B cell (primary cell): ENCODE measurements at regions not wholly inside any gene's neighbourhood (a gene's known extent, or its start where the extent isn't known, plus 50 kb on each side); places are given as distances from the start of the nearest gene placed in this dataset.

Source experiments
- ATAC-seq: fragments of 200-7000 bp; cut with Tn5 transposase; one replicate; pipeline ENCODE4 v1.10.0; 2021; ENCODE audit warnings: low read depth, mild to moderate bottlenecking, moderate number of reproducible peaks, moderate library complexity
- CTCF ChIA-PET: fragments of 350-600 bp; sonication (Branson Sonifier 250); formaldehyde crosslinking; loops from one replicate; lab custom pipeline; 2021; ENCODE audit warnings: antibody characterized with exemption, inconsistent platforms; lab: Charles Lee
- POLR2A ChIA-PET: fragments of 350-600 bp; sonication (Branson Sonifier 250); formaldehyde crosslinking; loops from one replicate; lab custom pipeline; 2021; ENCODE audit warnings: antibody characterized with exemption; lab: Charles Lee
- DNase-seq: peaks from one replicate; pipeline ENCODE4 v3.0.0; 2013
- H2AFZ ChIP-seq: 2 replicates; pipeline ENCODE4 v1.6.1; 2012; ENCODE audit warnings: mild to moderate bottlenecking, low read depth, low read length; ENCODE audit not compliant: insufficient read depth, poor library complexity, severe bottlenecking
- H3K27ac ChIP-seq, 2 donors: 1 replicate in 1 of 2; 2 replicates in 1 of 2; pipeline ENCODE4 v1.5.1; 2012 to 2013; ENCODE audit warnings: low read length in 2 of 2, mild to moderate bottlenecking in 2 of 2, moderate library complexity in 1 of 2
- H3K27me3 ChIP-seq, 4 experiments: fragments of 200-600 bp in 1 of 4; sonication (generic) in 1 of 4; replicated peaks in 1 of 4; 1 replicate in 2 of 4; 2 replicates in 2 of 4; pipeline versions ENCODE4 v1.6.1 to v1.7.0; 2013 to 2016; ENCODE audit warnings: low read length in 3 of 4, mild to moderate bottlenecking in 2 of 4, mixed read lengths in 1 of 4, moderate library complexity in 1 of 4; ENCODE audit not compliant: insufficient read depth in 4 of 4, control insufficient read depth in 3 of 4; ENCODE audit errors: control extremely low read depth in 1 of 4
- H3K36me3 ChIP-seq, 2 experiments: replicated peaks in 1 of 2; 1 replicate in 1 of 2; 2 replicates in 1 of 2; pipeline versions ENCODE4 v1.6.1 to v1.7.1; 2013; ENCODE audit warnings: low read length in 1 of 2; ENCODE audit not compliant: insufficient read depth in 2 of 2, control insufficient read depth in 1 of 2; ENCODE audit errors: control extremely low read depth in 1 of 2, extremely low read depth in 1 of 2
- H3K4me1 ChIP-seq, 2 donors: fragments of 200-600 bp in 1 of 2; sonication (generic) in 1 of 2; 1 replicate in 1 of 2; 2 replicates in 1 of 2; pipeline versions ENCODE4 v1.5.1 to v1.6.1; 2013 to 2017; ENCODE audit warnings: low read length in 2 of 2; ENCODE audit not compliant: control insufficient read depth in 2 of 2, insufficient read depth in 2 of 2
- H3K4me2 ChIP-seq: replicated peaks from 2 replicates; pipeline ENCODE3; 2012; ENCODE audit warnings: mild to moderate bottlenecking, low read depth, low read length; ENCODE audit not compliant: poor library complexity, severe bottlenecking
- H3K4me3 ChIP-seq, 5 experiments: fragments of 200-600 bp in 1 of 5; sonication (generic) in 1 of 5; 1 replicate in 3 of 5; 2 replicates in 2 of 5; pipeline versions ENCODE4 v1.5.1 to v1.7.0; 2011 to 2016; ENCODE audit warnings: low read length in 4 of 5, mild to moderate bottlenecking in 4 of 5, low read depth in 2 of 5, control low read depth in 1 of 5, moderate library complexity in 1 of 5; ENCODE audit not compliant: insufficient read depth in 1 of 5; ENCODE audit errors: control extremely low read depth in 1 of 5, extremely low read depth in 1 of 5
- H3K79me2 ChIP-seq: fragments of 200-600 bp; sonication (generic); one replicate; pipeline ENCODE4 v1.6.0; 2016; ENCODE audit warnings: low read length; ENCODE audit not compliant: control insufficient read depth, insufficient read depth
- H3K9ac ChIP-seq: fragments of 200-600 bp; sonication (generic); 2 replicates; pipeline ENCODE4 v1.6.1; 2017; ENCODE audit warnings: mild to moderate bottlenecking, low read length, moderate library complexity
- H3K9me3 ChIP-seq, 3 donors: one replicate each; pipeline versions ENCODE4 v1.6.1 to v1.7.1; 2013; ENCODE audit warnings: low read length in 2 of 3; ENCODE audit not compliant: control insufficient read depth in 2 of 3, insufficient read depth in 1 of 3; ENCODE audit errors: control extremely low read depth in 1 of 3
- H4K20me1 ChIP-seq: 2 replicates; pipeline ENCODE4 v1.6.0; 2012; ENCODE audit warnings: mild to moderate bottlenecking, low read length; ENCODE audit not compliant: insufficient read depth, control insufficient read depth, poor library complexity, severe bottlenecking
- H3K27ac Mint-ChIP-seq: one replicate; pipeline ENCODE4 v1.8.0; 2021; ENCODE audit warnings: mixed read lengths
- H3K27me3 Mint-ChIP-seq: one replicate; pipeline ENCODE4 v1.8.0; 2021; ENCODE audit warnings: mixed read lengths
- H3K4me1 Mint-ChIP-seq: one replicate; pipeline ENCODE4 v1.8.0; 2021; ENCODE audit warnings: mixed read lengths
- H3K4me3 Mint-ChIP-seq: one replicate; pipeline ENCODE4 v1.8.0; 2021; ENCODE audit warnings: mixed read lengths
- H3K9me3 Mint-ChIP-seq: one replicate; pipeline ENCODE4 v1.8.0; 2022; ENCODE audit warnings: mixed read lengths; ENCODE audit not compliant: insufficient read depth
- CTCF ChIP-seq: fragments of 200-600 bp; IDR thresholded peaks from one replicate; pipeline ENCODE4 v1.8.0; 2022; ENCODE audit warnings: antibody characterized with exemption, mild to moderate bottlenecking
- EZH2 ChIP-seq: IDR thresholded peaks from 2 replicates; pipeline ENCODE4 v1.6.1; 2012; ENCODE audit warnings: borderline replicate concordance, low read depth, mild to moderate bottlenecking, moderate library complexity, low read length; ENCODE audit not compliant: insufficient read depth, poor library complexity, severe bottlenecking
- WGBS: methylation state at CpG from one replicate; pipeline ENCODE4 v1.1.5; 2013; ENCODE audit warnings: missing lambda C conversion rate; ENCODE audit not compliant: insufficient coverage; 5-methylcytosine and 5-hydroxymethylcytosine counted together
- intact Hi-C: fragments of 100-400 bp; cut with micrococcal nuclease; formaldehyde crosslinking; loops from one replicate; pipeline ENCODE4 v1.10.0; 2022

- no peak overlapping the region for H3K27ac ChIP-seq
- no peak overlapping the region for H3K9ac ChIP-seq
- no peak for ATAC-seq
- TF ChIP-seq CTCF (no peak), EZH2 (no peak)
- H3K36me3 ChIP-seq, result no peaks in the 10 kb centered on the region
- H3K4me2 ChIP-seq, result no peak overlapping the region
- DNase-seq, result no peak
- Mint-ChIP-seq H3K27me3 (no peaks in the 10 kb centered on the region), H3K4me3 (no peak overlapping the region), H3K4me1 (no peaks in the 10 kb centered on the region), H3K9me3 (peaks cover 4% of the 10 kb centered on the region), H3K27ac (no peak overlapping the region)
- H3K79me2 ChIP-seq, result no peaks in the 10 kb centered on the region
- no peaks in the 10 kb centered on the region for H3K9me3 ChIP-seq
- no peaks in the 10 kb centered on the region for H3K27me3 ChIP-seq
- ChIA-PET POLR2A (no interaction called here), CTCF (no interaction called here)
- WGBS, result 85% methylated on average over 2 of the region's 3 CpGs
- no peaks in the 10 kb centered on the region for H3K4me1 ChIP-seq
- H4K20me1 ChIP-seq, result no peaks in the 10 kb centered on the region
- no peak overlapping the region for H3K4me3 ChIP-seq
- H2AFZ ChIP-seq, result no peak overlapping the region
- intact Hi-C loops, result no loop called here
Observed at GRCh38 chr4:125125276-125125675, 189.5 kb upstream of the FAT4 start.

GRCh38 chr4:125123570-125124109, 191.1 kb upstream of the FAT4 start:
- ChIA-PET CTCF (no interaction called here), POLR2A (no interaction called here)
- no CpG with 5 or more reads among the region's 3 CpGs for WGBS

More at GRCh38 chr4:125123570-125124109, 191.1 kb upstream of the FAT4 start:
- peaks cover 4% of the 10 kb centered on the region for H3K9me3 Mint-ChIP-seq
- H3K79me2 ChIP-seq, result no peaks in the 10 kb centered on the region
- H3K4me1 ChIP-seq, result no peaks in the 10 kb centered on the region
- H3K27ac ChIP-seq, result no peak overlapping the region
- TF ChIP-seq CTCF, result no peak
- no peak for TF ChIP-seq EZH2
- no peaks in the 10 kb centered on the region for H3K9me3 ChIP-seq
- H3K4me2 ChIP-seq, result no peak overlapping the region
- H3K27ac Mint-ChIP-seq, result no peak overlapping the region
- no peak overlapping the region for H2AFZ ChIP-seq
- no peaks in the 10 kb centered on the region for H4K20me1 ChIP-seq
- H3K36me3 ChIP-seq, result no peaks in the 10 kb centered on the region
- no peaks in the 10 kb centered on the region for H3K27me3 Mint-ChIP-seq
- intact Hi-C loops, result no loop called here
- no peaks in the 10 kb centered on the region for H3K4me1 Mint-ChIP-seq
- H3K9ac ChIP-seq, result no peak overlapping the region
- no peaks in the 10 kb centered on the region for H3K27me3 ChIP-seq
- no peak for DNase-seq
- no peak overlapping the region for H3K4me3 ChIP-seq
- no peak overlapping the region for H3K4me3 Mint-ChIP-seq
- no peak for ATAC-seq
